ENCODE measurements at regions not wholly inside any gene's neighbourhood (a gene's known extent, or its start where the extent isn't known, plus 50 kb on each side); places are given as distances from the start of the nearest gene placed in this dataset.
"Not testable (repeated sequence)": the region's sequence is repeated elsewhere in the genome, so short reads cannot be mapped to it uniquely, and the experiment has no call there.

DNA sequence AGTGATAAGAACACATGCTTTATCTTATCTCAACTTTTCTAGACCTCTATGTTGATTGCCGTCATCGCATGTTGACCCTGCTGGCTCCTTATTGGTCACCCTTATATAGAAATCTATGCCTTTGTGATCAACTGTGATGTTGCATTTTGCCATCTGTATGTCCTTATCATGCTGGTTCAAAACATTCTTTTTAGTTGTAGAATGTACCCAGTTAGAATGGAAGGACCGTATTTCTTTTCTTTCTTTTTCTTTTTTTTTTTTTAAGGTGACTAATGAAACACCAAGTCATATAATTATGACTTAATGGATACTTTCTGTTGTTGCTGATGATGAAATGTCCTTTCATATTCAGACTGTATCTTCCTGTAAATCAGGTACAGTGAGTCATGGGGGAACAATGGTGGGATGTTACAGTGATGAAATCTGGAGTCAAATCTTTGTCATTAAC is 145.9 kb upstream of the CITED2 start:
- no peaks in the 10 kb centered on the region for H3K9me2 ChIP-seq (ENCODE audit: insufficient read depth)
- no peak overlapping the region for H3K4me3 ChIP-seq
- 83 to 84% methylated on average over 3 of the region's 3 CpGs for WGBS, 2 experiments (ENCODE audit: low coverage in 1 of 2, low lambda C conversion rate in 2 of 2, missing lambda C conversion rate in 2 of 2)
- in situ Hi-C loops (cut with MboI) = no loop called here
- H3K36me3 ChIP-seq (ENCODE audit: low read depth) = no peaks in the 10 kb centered on the region
- H3K9ac ChIP-seq = no peak overlapping the region
- H3K4me2 ChIP-seq (ENCODE audit: unreplicated experiment) = no peak overlapping the region
- TF ChIP-seq EZH2 (IDR thresholded peaks at IDR 0.05; ENCODE audit: insufficient read depth, poor library complexity, severe bottlenecking) = no peak
- TF ChIP-seq EZH2phosphoT487 (IDR thresholded peaks at IDR 0.05; ENCODE audit: insufficient read depth, low read depth) = no peak
- H3F3A ChIP-seq (ENCODE audit: insufficient read depth) = peaks cover 17% of the 10 kb centered on the region
- no peaks in the 10 kb centered on the region for H3K79me2 ChIP-seq (ENCODE audit: insufficient read depth)
- H3K27ac ChIP-seq = no peak overlapping the region
- DNase-seq = peak; percentile 51
- no peak overlapping the region for H2AFZ ChIP-seq
- no peaks in the 10 kb centered on the region for H3K27me3 ChIP-seq (replicated peaks; ENCODE audit: insufficient read depth)
- no peaks in the 10 kb centered on the region for H3K9me3 ChIP-seq (ENCODE audit: low read depth)
- peaks cover 23% of the 10 kb centered on the region for H3K4me1 ChIP-seq (ENCODE audit: insufficient read depth)
- H4K20me1 ChIP-seq (ENCODE audit: insufficient read depth) = no peaks in the 10 kb centered on the region

- Histone ChIP-seq H3K4me1 (ENCODE audit: insufficient read depth) (peaks cover 21% of the 10 kb centered on the region), H3K27me3 (replicated peaks; ENCODE audit: insufficient read depth) (no peaks in the 10 kb centered on the region), H3K9me2 (ENCODE audit: insufficient read depth) (no peaks in the 10 kb centered on the region), H3K36me3 (ENCODE audit: low read depth) (no peaks in the 10 kb centered on the region), H2AFZ (no peak overlapping the region), H3K4me3 (no peak overlapping the region), H3K9me3 (ENCODE audit: low read depth) (no peaks in the 10 kb centered on the region), H3F3A (ENCODE audit: insufficient read depth) (peaks cover 12% of the 10 kb centered on the region), H3K9ac (no peak overlapping the region), H4K20me1 (ENCODE audit: insufficient read depth) (no peaks in the 10 kb centered on the region), H3K79me2 (ENCODE audit: insufficient read depth) (no peaks in the 10 kb centered on the region), H3K4me2 (ENCODE audit: unreplicated experiment) (no peak overlapping the region), H3K27ac (no peak overlapping the region)
- DNase-seq = peak; percentile 49
- 89 to 91% methylated on average over 5 of the region's 5 CpGs for WGBS, 2 experiments (ENCODE audit: low coverage in 1 of 2, low lambda C conversion rate in 2 of 2, missing lambda C conversion rate in 2 of 2)
- in situ Hi-C loops (cut with MboI) = no loop called here
- TF ChIP-seq EZH2phosphoT487 (IDR thresholded peaks at IDR 0.05; ENCODE audit: insufficient read depth, low read depth) (no peak), EZH2 (IDR thresholded peaks at IDR 0.05; ENCODE audit: insufficient read depth, poor library complexity, severe bottlenecking) (no peak)
These were observed 145.2 kb upstream of the CITED2 start for GRCh38 chr6:139519571-139520031.

DNA sequence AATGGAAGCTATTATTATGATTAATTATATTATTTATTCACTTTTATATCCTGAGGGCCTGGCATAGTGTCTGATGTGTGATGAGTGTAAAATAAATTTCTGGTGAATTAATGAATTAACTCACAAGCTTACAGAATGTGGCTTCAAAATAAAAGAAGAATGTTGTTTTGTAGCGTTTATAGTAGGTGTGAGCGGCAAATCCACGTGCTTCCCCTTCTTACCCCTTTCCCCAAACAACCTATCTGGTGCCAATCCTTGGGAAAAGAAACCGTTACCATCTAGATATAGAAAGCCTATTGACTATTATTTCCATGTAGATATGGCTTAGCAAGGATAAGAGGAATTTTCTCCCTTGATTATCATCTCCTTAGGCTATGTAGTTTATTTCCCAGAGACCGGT is 144.6 kb upstream of the CITED2 start:
- 97 to 98% methylated on average over 5 of the region's 5 CpGs for WGBS, 2 experiments (ENCODE audit: low coverage in 1 of 2, low lambda C conversion rate in 2 of 2, missing lambda C conversion rate in 2 of 2)
- Histone ChIP-seq H3K9me2 (ENCODE audit: insufficient read depth) (no peaks in the 10 kb centered on the region), H3K4me3 (no peak overlapping the region), H3K27me3 (replicated peaks; ENCODE audit: insufficient read depth) (no peaks in the 10 kb centered on the region), H3K4me2 (ENCODE audit: unreplicated experiment) (no peak overlapping the region), H3K36me3 (ENCODE audit: low read depth) (no peaks in the 10 kb centered on the region), H4K20me1 (ENCODE audit: insufficient read depth) (no peaks in the 10 kb centered on the region), H3F3A (ENCODE audit: insufficient read depth) (peaks cover 12% of the 10 kb centered on the region), H3K27ac (no peak overlapping the region), H2AFZ (no peak overlapping the region), H3K79me2 (ENCODE audit: insufficient read depth) (no peaks in the 10 kb centered on the region), H3K9me3 (ENCODE audit: low read depth) (no peaks in the 10 kb centered on the region), H3K4me1 (ENCODE audit: insufficient read depth) (peaks cover 21% of the 10 kb centered on the region), H3K9ac (no peak overlapping the region)
- DNase-seq = no peak
- no peak for TF ChIP-seq EZH2 (IDR thresholded peaks at IDR 0.05; ENCODE audit: insufficient read depth, poor library complexity, severe bottlenecking)
- TF ChIP-seq EZH2phosphoT487 (IDR thresholded peaks at IDR 0.05; ENCODE audit: insufficient read depth, low read depth) = no peak
- in situ Hi-C loops (cut with MboI) = no loop called here

DNA sequence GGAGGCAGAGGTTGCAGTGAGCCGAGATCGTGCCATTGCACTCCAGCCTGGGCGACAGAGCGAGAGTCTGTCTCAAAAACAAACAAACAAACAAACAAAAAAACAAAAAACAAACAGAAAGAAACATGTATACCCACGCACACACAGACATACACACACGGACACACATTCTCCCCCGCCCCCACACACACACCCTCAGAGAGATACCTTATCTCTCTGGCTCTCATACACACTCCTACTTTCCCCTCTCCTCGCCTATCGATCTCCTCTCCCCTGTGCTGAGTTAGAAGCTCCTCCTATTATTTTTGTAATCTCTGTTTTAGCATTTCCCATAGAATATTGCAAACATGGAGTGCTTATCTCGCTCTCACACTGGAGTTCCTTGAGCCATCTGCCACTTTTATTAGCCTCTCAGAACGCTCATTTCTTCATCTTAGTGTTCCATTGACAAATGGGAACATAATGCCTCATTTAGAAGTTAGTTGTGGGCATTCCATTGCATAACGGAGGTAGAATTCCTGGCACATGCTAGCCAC is 144.2 kb upstream of the CITED2 start:
- no peaks in the 10 kb centered on the region for H3K36me3 ChIP-seq (ENCODE audit: low read depth)
- H3K27ac ChIP-seq = no peak overlapping the region
- in situ Hi-C loops (cut with MboI) = no loop called here
- H3K27me3 ChIP-seq (replicated peaks; ENCODE audit: insufficient read depth) = no peaks in the 10 kb centered on the region
- H3K9me3 ChIP-seq (ENCODE audit: low read depth) = no peaks in the 10 kb centered on the region
- H3F3A ChIP-seq (ENCODE audit: insufficient read depth) = peaks cover 12% of the 10 kb centered on the region
- H3K4me2 ChIP-seq (ENCODE audit: unreplicated experiment) = no peak overlapping the region
- H3K9ac ChIP-seq = no peak overlapping the region
- no peak for DNase-seq
- no peak overlapping the region for H2AFZ ChIP-seq
- H3K4me1 ChIP-seq (ENCODE audit: insufficient read depth) = peaks cover 21% of the 10 kb centered on the region
- WGBS, 2 experiments (ENCODE audit: low coverage in 1 of 2, low lambda C conversion rate in 2 of 2, missing lambda C conversion rate in 2 of 2) = 94 to 97% methylated on average over 9 to 12 of the region's 12 CpGs
- H3K4me3 ChIP-seq = no peak overlapping the region
- TF ChIP-seq EZH2phosphoT487 (IDR thresholded peaks at IDR 0.05; ENCODE audit: insufficient read depth, low read depth) (no peak), EZH2 (IDR thresholded peaks at IDR 0.05; ENCODE audit: insufficient read depth, poor library complexity, severe bottlenecking) (no peak)
- H3K79me2 ChIP-seq (ENCODE audit: insufficient read depth) = no peaks in the 10 kb centered on the region
- H3K9me2 ChIP-seq (ENCODE audit: insufficient read depth) = no peaks in the 10 kb centered on the region
- H4K20me1 ChIP-seq (ENCODE audit: insufficient read depth) = no peaks in the 10 kb centered on the region

DNA sequence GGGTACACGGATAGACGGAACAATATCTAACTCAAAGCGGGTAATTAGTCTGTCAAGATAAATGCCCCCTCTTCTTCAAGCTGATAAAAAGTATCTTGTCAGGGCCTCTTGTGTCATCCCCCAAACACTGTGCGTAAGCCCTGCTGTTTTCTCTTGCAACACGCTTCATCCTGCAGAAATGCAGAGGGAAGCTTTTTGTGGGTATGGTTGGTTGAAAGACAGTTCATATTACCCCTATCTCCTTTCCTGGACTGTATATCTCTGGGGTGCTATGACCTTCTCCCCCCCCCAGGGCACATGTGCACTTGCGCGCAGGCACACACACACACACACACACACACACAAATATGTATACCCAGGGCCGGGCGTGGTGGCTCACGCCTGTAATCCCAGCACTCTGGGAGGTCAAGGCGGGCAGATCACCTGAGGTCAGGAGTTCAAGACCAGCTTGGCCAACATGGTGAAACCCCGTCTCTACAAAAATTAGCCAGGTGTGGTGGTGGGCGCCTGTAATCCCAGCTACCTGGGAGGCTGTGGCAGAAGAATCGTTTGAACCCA is 143.6 kb upstream of the CITED2 start:
- H3K9me2 ChIP-seq (ENCODE audit: insufficient read depth); H3K36me3 ChIP-seq (ENCODE audit: low read depth); H4K20me1 ChIP-seq (ENCODE audit: insufficient read depth); H3K4me3 ChIP-seq; H2AFZ ChIP-seq; H3K4me2 ChIP-seq (ENCODE audit: unreplicated experiment); H3K9ac ChIP-seq; H3K9me3 ChIP-seq (ENCODE audit: low read depth); DNase-seq; H3K79me2 ChIP-seq (ENCODE audit: insufficient read depth); H3K27ac ChIP-seq; H3K27me3 ChIP-seq (replicated peaks; ENCODE audit: insufficient read depth); in situ Hi-C loops (cut with MboI): not testable (repeated sequence)
- peaks cover 12% of the 10 kb centered on the region for H3F3A ChIP-seq (ENCODE audit: insufficient read depth)
- H3K4me1 ChIP-seq (ENCODE audit: insufficient read depth) = peaks cover 21% of the 10 kb centered on the region
- WGBS, 2 experiments (ENCODE audit: low coverage in 1 of 2, low lambda C conversion rate in 2 of 2, missing lambda C conversion rate in 2 of 2) = 89 to 96% methylated on average over 11 to 13 of the region's 14 CpGs

Data from GM23248 (cell line).